Ammon's horn (tissue), 1 donor: ENCODE measurements at regions not wholly inside any gene's neighbourhood (a gene's known extent, or its start where the extent isn't known, plus 50 kb on each side); places are given as distances from the start of the nearest gene placed in this dataset.
A peak's percentile ranks its signal among the peaks of the same experiment; 100 is the strongest.

Experiments
- DNase-seq: peaks from one replicate; pipeline ENCODE4 v3.0.0-alpha.2; 2016; ENCODE audit warnings: low spot score

GRCh38 chr5:92402956-92403702 is 1020.0 kb upstream of the ARRDC3 start:
- DNase-seq = peak; percentile 2

GRCh38 chr5:92402045-92402444 is 1018.9 kb upstream of the ARRDC3 start:
- no peak for DNase-seq

GRCh38 chr5:92401492-92401891 is 1018.4 kb upstream of the ARRDC3 start:
- DNase-seq = peak; percentile 16

GRCh38 chr5:92394936-92395335 is 1011.8 kb upstream of the ARRDC3 start:
- DNase-seq = no peak

GRCh38 chr5:92390657-92391056 is 1007.5 kb upstream of the ARRDC3 start:
- no peak for DNase-seq

- DNase-seq = no peak
These were observed 997.1 kb upstream of the ARRDC3 start for GRCh38 chr5:92380069-92380770.

- no peak for DNase-seq
These were observed 996.0 kb upstream of the ARRDC3 start for GRCh38 chr5:92378966-92379611.

- DNase-seq = no peak
These were observed 991.7 kb upstream of the ARRDC3 start for GRCh38 chr5:92374859-92375258.

- no peak for DNase-seq
These were observed 989.6 kb upstream of the ARRDC3 start for GRCh38 chr5:92372766-92373165.

GRCh38 chr5:92371889-92372235 is 988.7 kb upstream of the ARRDC3 start:
- no peak for DNase-seq

GRCh38 chr5:92371171-92371888 is 988.2 kb upstream of the ARRDC3 start:
- no peak for DNase-seq

- no peak for DNase-seq
These were observed 986.9 kb upstream of the ARRDC3 start for GRCh38 chr5:92370032-92370431.

- no peak for DNase-seq
These were observed 986.5 kb upstream of the ARRDC3 start for GRCh38 chr5:92369587-92369986.

GRCh38 chr5:92364986-92365550 is 982.0 kb upstream of the ARRDC3 start:
- DNase-seq = peak; percentile 29

- DNase-seq = no peak
These were observed 970.3 kb upstream of the ARRDC3 start for GRCh38 chr5:92353107-92354030.

- DNase-seq = no peak
These were observed 954.7 kb upstream of the ARRDC3 start for GRCh38 chr5:92337772-92338234.

- DNase-seq = no peak
These were observed 948.9 kb upstream of the ARRDC3 start for GRCh38 chr5:92332039-92332438.

GRCh38 chr5:92330365-92330764 is 947.2 kb upstream of the ARRDC3 start:
- DNase-seq = no peak

GRCh38 chr5:92329759-92330158 is 946.6 kb upstream of the ARRDC3 start:
- no peak for DNase-seq

- no peak for DNase-seq
These were observed 945.6 kb upstream of the ARRDC3 start for GRCh38 chr5:92328584-92329259.
